DMS153 (cell line): ENCODE measurements at regions not wholly inside any gene's neighbourhood (a gene's known extent, or its start where the extent isn't known, plus 50 kb on each side); places are given as distances from the start of the nearest gene placed in this dataset.
"Not testable (repeated sequence)": the region's sequence is repeated elsewhere in the genome, so short reads cannot be mapped to it uniquely, and the experiment has no call there.

Experiments used
- DNase-seq: peaks from one replicate; lab custom pipeline; 2025; lab: John Stamatoyannopoulos, UW

- no peak for DNase-seq
Measured at GRCh38 chr13:21228738-21229137, 52.3 kb downstream of the MRPL57 start.

DNA sequence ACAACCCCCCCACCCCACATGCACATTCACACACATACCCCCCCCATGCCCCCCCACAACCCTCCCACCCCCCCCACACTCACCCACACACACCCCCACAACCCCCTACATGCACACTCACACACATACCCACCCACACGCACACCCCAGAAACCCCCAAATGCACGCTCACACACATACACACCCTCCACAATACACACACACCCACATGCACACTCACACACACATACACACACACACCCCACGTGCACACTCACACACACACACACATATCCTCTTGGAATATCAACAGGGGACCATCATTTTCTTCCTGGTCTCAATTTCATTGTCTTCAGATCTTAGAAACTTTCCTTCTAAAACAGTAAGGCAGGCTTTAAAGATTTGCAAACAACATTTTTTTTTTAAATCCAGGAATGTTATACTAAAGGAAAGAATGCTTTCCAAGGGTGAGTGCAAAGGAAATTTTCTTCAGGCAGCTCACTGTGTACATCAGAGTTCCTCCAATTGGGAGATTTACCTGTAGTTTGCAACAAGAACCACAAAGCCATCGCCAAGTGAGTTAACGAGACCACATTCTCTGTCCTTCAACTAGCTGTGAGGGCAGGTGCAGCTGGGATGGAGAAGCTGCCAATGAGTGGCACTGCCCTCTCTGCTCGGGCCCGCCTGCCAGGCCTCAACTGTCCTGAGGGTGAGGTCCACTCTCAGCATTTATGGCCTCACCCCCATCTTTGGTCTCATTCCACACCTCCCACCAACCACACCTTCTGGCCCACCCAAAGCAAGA is 53.0 kb downstream of the MRPL57 start:
- no peak for DNase-seq

- no peak for DNase-seq
Measured at GRCh38 chr13:21230516-21230915, 54.1 kb downstream of the MRPL57 start.

GRCh38 chr13:21231426-21231940 is 55.0 kb downstream of the MRPL57 start:
- no peak for DNase-seq

DNA sequence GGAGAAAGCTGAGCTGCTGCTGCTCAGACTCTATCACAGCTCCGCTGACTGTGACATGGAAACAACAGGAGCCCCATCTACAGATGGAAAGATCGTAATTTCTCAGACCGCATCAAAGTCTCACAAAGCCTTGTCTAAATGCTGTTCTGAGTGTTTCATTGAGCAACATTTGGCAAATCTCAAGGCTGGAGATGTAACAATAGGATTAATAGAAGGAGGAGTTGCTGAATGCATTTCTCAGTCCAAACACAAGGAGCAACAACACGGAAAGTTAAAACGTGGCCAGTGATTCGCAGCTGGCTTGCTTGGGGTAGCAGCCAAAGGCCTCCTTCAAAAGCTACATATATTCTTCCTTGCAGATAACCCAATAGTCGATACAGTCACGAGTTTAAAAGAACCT is 55.7 kb downstream of the MRPL57 start:
- no peak for DNase-seq

- DNase-seq: no peak
Measured at GRCh38 chr13:21232599-21232998, 56.1 kb downstream of the MRPL57 start.

- DNase-seq: no peak
Measured at GRCh38 chr13:21233086-21233485, 56.6 kb downstream of the MRPL57 start.

GRCh38 chr13:21234526-21234925 is 58.1 kb downstream of the MRPL57 start:
- no peak for DNase-seq

DNA sequence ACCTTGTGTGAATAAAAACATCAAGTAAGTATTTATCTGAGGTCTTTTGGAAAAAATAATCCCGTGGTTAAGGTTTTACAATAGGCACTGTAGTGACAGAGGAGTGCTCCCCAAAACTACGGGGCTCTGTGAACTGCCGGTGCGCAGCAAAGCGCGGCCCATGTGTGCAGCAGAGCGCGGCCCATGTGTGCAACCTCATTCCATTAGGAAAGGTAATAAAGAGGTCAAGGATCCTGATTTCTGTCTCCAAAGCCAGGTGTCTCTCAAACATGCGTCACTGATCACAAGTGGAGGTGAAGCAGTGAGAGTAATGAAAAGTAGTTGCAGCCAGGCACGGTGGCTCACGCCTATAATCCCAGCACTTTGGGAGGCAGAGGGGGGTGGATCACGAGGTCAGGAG is 58.7 kb downstream of the MRPL57 start:
- no peak for DNase-seq

DNA sequence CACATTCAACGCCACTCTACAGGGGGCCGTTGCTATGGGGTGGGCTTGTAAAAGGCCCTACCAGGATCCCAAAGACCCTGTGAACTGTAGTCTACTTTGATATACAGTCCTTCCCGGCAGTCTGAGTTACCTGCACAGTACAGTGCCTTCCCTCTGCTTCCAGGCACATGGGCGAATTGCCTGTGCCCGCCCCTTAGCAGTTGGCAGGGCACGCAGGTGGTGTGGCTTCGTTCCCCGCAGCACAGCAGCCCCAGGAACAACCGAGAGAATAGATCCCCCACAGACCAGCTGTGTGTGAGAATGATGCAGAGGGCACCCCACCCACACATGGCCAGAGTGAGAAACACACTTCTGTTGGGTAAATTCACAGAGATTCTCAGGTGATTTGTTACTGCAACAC is 60.6 kb downstream of the MRPL57 start:
- DNase-seq: no peak

DNA sequence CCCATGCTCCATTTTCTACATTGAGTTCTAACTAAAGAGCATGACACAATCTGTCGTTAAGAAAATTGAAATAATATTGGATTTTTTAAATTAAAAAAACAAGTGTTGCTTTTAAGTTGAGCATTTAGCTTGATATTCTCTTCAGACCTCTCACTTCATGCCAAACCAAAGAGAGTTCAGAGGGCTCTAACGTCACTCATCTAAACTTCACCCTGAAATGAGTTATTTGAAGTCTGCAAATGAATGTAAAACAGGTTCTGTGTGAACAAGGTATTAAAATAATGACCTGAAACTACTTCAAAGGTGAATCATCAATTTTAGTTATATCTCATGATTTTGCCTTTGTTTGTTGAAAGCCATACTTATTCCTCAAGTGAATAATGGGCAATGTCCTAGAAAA is 61.8 kb downstream of the MRPL57 start:
- no peak for DNase-seq

- DNase-seq: no peak
Measured at GRCh38 chr13:21240586-21240985, 64.1 kb downstream of the MRPL57 start.

- no peak for DNase-seq
Measured at GRCh38 chr13:21242236-21242635, 65.8 kb downstream of the MRPL57 start.

DNA sequence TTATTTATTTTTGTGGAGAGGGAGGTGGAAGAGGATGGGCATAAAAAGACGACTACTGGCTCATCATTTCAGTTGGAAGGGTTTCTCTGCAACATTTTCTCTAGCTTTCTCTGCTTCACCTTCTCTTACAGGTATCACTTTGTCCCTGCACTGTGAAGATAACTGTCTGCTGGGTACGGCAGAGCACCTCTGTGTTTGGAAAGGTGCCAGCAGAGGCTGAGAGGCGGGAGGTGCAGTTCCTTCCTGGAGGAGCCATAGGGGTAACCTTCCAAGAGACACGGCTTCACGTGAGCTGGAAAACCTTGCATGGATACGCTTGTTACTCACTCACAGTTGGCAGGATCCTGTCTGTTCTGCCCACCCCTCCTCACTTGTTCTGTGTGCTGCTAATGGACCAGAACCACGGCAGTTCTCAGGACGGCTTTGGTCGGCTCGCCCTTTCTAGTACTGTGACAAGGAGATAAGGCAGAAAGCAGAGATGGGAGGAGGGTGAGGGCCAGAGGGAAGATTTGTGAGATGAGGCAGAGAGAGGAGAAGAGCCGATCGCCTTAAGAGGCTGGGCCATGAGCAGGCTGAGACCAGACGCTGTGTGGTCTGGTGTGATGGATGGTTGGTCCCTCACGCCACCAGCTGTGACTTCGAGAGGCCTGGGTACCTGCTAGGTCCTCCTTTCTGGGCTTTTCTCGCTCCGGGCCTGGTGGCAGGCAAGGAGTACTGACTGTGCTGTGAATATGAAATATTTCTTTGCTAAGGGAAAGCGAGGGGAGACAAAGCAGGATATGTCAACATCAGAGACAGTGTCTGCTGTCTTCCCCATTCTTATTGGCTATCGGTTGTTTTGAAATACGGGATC is 66.8 kb downstream of the MRPL57 start:
- peak; percentile 57 for DNase-seq

GRCh38 chr13:21243898-21244184 is 67.4 kb downstream of the MRPL57 start:
- not testable (repeated sequence) for DNase-seq

- no peak for DNase-seq
Measured at GRCh38 chr13:21246761-21247452, 70.4 kb downstream of the MRPL57 start.

GRCh38 chr13:21256351-21256761 is 79.9 kb downstream of the MRPL57 start:
- DNase-seq: no peak

- DNase-seq: no peak
Measured at GRCh38 chr13:21256891-21257290, 80.4 kb downstream of the MRPL57 start.

GRCh38 chr13:21259571-21260455 is 83.4 kb downstream of the MRPL57 start:
- DNase-seq: no peak

DNA sequence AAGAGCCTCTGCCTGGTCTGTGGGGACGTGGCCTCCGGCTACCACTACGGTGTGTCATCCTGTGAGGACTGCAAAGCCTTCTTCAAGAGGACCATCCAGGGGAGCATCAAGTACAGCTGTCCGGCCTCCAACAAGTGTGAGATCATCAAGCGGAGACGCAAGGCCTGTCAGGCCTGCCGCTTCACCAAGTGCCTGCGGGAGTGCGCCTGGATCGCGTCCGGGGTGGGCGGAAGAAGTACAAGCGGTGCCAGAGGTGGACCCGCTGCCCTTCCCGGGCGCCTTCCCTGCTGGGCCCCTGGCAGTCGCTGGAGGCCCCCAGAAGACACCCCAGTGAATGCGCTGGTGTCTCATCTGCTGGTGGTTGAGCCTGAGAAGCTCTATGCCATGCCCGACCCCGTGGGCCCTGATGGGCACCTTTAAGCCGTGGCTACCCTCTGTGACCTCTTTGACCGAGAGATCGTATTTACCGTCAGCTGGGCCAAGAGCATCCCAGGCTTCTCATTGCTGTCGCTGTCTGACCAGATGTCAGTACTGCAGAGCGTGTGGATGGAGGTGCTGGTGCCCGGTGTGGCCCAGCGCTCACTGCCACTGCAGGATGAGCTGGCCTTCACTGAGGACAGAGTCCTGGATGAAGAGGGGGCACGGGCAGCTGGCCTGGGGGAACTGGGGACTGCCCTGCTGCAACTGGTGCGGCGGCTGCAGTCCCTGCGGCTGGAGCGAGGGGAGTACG is 84.3 kb downstream of the MRPL57 start:
- DNase-seq: not testable (repeated sequence)
